Right ventricle myocardium inferior (tissue), 1 donor: ENCODE measurements at regions not wholly inside any gene's neighbourhood (a gene's known extent, or its start where the extent isn't known, plus 50 kb on each side); places are given as distances from the start of the nearest gene placed in this dataset.
"Not testable (repeated sequence)": the region's sequence is repeated elsewhere in the genome, so short reads cannot be mapped to it uniquely, and the experiment has no call there.

Experiments used
- ATAC-seq: fragments of 200-7000 bp; cut with Tn5 transposase; one replicate; pipeline ENCODE4 v1.9.1; 2020; ENCODE audit warnings: mild to moderate bottlenecking, moderate library complexity
- DNase-seq: peaks from one replicate; pipeline ENCODE4 v3.0.0; 2021; ENCODE audit errors: missing footprints
- intact Hi-C: fragments of 100-400 bp; cut with DNase I; formaldehyde crosslinking; loops from one replicate; pipeline ENCODE4 v1.11.0; 2022
- donor health status: DM: no; HTN: yes; CAD: no; lungs with severe emphysema.

DNA sequence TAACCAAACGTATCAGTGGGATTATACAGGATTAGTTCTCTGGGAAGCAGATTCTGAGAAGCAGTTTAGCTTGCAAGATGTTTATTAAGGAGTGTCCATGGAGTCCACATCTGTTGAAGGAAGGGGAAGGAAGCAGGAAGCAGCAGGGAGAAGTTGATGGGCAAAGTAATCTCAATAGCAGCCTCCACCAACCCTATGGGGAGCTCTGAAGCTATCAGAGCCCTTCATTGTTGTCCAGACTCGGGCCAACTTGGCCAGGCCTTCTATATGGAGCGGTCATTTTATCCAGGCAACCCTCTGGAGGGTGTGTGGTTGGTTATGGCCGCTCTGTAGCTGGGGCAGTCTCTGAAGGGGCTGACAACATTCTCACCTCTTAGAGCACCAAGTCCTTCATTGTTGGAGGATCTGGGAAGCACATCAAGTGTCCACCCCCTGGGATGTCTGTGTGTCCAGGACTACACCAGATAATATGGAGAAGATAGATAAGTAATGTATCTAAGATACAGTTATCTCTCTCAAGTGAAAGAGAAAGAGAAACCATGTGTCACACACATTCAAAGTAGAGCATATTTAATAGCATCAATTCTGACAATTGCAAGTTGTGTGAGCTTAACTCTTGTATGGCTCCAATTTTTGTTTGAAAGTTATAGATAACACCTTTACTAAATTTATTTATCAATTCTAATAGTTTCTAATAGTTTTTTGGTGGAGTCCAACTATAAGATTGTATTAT lies 101.7 kb upstream of the TRIM77 start:
- DNase-seq (no peak), ATAC-seq (no peak)

DNA sequence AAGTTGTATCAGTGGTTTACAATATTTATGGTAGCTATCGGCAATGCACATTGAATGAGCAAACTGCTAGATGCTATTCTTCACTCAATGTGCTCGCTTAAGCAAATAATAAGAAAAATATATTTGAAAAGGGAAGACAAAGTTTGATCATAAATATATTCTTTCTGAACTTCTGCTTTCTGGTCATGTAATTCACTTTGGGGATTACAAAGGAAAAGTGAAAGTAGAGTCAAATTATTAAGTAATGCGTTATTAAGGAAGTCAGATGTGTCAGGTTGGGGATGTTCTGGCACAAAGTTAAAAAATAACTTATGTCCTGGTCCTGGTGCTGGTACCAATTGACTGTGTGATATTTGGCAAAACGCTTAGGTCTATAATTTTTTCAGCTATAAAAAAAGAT lies 98.0 kb upstream of the TRIM77 start:
- DNase-seq (no peak), ATAC-seq (no peak)
- intact Hi-C loops, result loop anchor here (10.0 kb wide), 1 partner anchor 517 kb away; no protein-coding TSS in a partner anchor

More for the DNA sequence above, 101.7 kb upstream of the TRIM77 start:
- intact Hi-C loops, result no loop called here

DNA sequence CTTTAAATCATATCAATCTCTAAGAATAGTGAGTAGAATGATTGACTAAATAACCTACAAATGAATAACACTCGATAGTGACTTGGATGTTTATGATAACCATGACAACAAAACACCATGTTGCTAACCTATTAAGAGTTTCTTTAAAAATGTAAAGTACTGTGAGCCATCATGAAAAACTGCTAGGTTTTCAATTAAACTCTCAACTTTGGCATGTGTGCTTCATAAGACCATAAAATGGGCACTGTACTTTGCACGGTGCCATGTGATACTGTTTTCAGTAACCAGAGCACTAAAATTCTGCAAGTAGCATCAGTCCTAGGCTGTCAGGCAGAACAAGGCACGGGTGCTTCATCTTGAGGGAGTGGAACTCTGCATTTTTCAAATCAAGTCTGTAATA lies 96.2 kb upstream of the TRIM77 start:
- DNase-seq, result no peak
- ATAC-seq, result no peak
- intact Hi-C loops, result loop anchor here (10.0 kb wide), 1 partner anchor 519 kb away; no protein-coding TSS in a partner anchor

DNA sequence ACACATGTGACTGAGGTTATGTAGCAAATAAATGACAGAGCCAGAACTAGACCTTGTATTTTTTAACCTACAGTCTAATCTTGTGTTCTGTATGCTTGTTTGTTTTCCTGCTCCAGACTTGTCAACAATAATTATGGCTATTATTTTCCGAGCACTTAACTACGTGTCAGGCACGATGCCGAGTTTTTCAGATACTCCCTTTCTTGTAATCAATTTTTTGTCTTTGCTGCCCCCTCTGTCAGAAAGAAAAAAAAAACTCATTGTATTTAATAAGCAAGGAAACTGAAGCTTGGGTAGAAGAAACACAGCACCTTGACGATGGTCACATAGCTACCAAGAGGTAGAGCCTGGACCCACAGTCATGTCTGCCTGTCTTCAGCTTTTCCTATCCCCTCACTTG lies 95.7 kb upstream of the TRIM77 start:
- not testable (repeated sequence) for DNase-seq, ATAC-seq
- intact Hi-C loops, result loop anchor here (10.0 kb wide), 1 partner anchor 520 kb away; no protein-coding TSS in a partner anchor

- intact Hi-C loops, result loop anchor here (10.0 kb wide), 1 partner anchor 521 kb away; no protein-coding TSS in a partner anchor
Observed at GRCh38 chr11:89615642-89616041, 94.5 kb upstream of the TRIM77 start.

GRCh38 chr11:89616161-89616560 lies 93.9 kb upstream of the TRIM77 start:
- not testable (repeated sequence) for ATAC-seq, DNase-seq
- intact Hi-C loops, result loop anchor here (10.0 kb wide), 1 partner anchor 521 kb away; no protein-coding TSS in a partner anchor

More at GRCh38 chr11:89615642-89616041, 94.5 kb upstream of the TRIM77 start:
- DNase-seq, ATAC-seq: not testable (repeated sequence)

- intact Hi-C loops, result loop anchor here (10.0 kb wide), 1 partner anchor 522 kb away; no protein-coding TSS in a partner anchor
- not testable (repeated sequence) for DNase-seq, ATAC-seq
Observed at GRCh38 chr11:89616999-89617602, 93.0 kb upstream of the TRIM77 start.

- ATAC-seq, intact Hi-C loops: not testable (repeated sequence)
Observed at GRCh38 chr11:89620721-89621120, 89.4 kb upstream of the TRIM77 start.

GRCh38 chr11:89625171-89625570 lies 84.9 kb upstream of the TRIM77 start:
- intact Hi-C loops, result no loop called here
- ATAC-seq (no peak), DNase-seq (no peak)

More at GRCh38 chr11:89620721-89621120, 89.4 kb upstream of the TRIM77 start:
- DNase-seq, result not testable (repeated sequence)

DNA sequence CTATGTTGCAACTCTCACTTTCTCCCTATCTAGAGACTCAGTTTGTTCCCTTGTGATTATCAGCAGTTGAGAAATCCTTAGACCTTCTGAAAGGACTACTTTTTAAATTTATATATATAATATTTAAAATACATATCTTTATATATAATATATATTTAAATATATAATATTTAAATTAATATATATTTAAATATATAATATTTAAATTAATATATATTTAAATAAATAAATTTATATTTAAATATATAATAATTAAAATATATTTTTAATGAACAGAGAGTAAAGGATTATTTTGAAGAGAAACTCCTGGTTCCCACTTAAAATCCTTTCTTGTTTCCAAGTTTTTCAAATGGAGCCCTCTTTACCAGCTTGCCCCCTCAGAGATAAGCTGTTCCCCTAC lies 83.7 kb upstream of the TRIM77 start:
- no peak for DNase-seq
- intact Hi-C loops, result no loop called here
- ATAC-seq, result no peak

DNA sequence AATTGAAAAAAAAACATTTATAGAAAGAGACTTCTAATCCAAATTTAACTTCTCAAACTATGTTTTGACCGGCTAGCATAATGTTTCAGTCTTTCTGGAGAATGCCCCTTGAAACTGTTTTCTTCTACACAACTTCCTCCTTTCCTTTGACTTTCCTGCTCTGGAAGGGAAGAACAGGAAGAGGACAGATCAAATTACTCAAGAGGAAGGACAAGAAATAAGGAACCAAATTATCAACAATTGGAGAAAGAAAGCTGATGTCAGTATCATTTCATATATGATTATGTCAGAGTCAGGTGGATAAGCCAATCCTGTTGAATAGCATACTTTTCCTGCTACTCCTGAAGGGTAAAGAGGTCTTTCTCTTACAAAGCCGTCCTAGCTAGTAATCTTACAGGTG lies 83.2 kb upstream of the TRIM77 start:
- intact Hi-C loops, DNase-seq, ATAC-seq: not testable (repeated sequence)

DNA sequence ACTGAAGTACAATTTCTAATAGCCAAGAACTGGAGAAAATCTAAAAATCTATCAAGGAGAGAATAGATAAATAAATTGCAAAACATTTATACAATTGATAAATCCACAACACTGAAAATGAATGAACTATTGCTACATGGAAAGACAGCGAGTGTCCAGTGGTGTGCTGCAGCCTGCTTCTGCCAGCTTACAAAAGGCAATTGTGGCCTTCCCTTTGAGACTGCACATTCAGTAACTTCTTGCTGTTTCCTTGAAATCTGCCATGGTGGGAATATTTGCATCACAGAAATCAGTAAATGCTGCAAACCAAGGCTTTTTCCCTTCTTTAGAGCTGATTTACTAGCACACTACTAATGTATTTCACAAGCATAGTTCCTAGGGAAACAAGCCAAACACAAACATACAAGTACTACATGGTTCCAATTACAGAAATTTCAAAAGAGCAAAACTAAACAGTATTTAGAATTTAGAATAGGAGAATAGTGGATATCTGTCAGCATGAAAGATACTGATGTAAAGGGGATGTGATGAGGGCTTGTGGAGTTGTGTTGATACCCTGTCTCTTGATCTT lies 76.9 kb upstream of the TRIM77 start:
- intact Hi-C loops, result no loop called here
- ATAC-seq, result no peak
- DNase-seq, result no peak

GRCh38 chr11:89640777-89641176 lies 69.3 kb upstream of the TRIM77 start:
- ATAC-seq, DNase-seq, intact Hi-C loops: not testable (repeated sequence)

DNA sequence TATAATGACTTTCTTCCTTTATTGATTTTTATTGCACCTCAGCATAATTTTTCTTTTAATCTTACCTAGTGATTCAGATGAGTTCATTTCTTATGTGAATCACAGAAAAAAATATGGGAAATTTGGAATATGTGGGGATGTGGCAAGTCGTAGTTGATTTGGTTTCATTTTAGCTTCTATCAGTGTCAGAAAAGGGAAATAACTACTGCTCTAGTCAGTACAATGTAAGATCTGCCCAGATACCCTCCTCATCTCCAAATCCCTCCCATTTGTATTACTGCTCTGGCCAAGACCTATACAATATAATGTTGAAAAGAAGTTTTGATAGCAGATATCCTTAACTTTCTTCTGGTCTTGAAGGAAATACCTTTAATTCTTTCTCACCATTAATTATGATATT lies 61.9 kb upstream of the TRIM77 start:
- intact Hi-C loops, DNase-seq, ATAC-seq: not testable (repeated sequence)

GRCh38 chr11:89648996-89649395 lies 61.1 kb upstream of the TRIM77 start:
- intact Hi-C loops, ATAC-seq, DNase-seq: not testable (repeated sequence)

- DNase-seq, ATAC-seq, intact Hi-C loops: not testable (repeated sequence)
Observed at GRCh38 chr11:89654669-89655068, 55.4 kb upstream of the TRIM77 start.

- DNase-seq, intact Hi-C loops, ATAC-seq: not testable (repeated sequence)
Observed at GRCh38 chr11:89658767-89659166, 51.3 kb upstream of the TRIM77 start.

DNA sequence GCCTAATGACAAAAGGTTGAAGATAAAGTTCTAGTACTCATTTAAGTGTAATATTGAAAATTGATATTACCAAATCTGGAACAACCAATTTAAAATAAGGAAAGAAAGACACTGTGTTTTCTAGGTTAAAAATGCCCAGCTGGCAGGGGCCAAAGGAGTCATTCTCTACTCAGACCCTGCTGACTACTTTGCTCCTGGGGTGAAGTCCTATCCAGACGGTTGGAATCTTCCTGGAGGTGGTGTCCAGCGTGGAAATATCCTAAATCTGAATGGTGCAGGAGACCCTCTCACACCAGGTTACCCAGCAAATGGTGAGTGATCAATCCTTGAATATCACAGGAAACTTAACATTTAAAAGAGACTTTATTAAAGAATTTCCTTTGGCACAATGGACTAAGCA lies 50.7 kb upstream of the TRIM77 start:
- ATAC-seq, DNase-seq, intact Hi-C loops: not testable (repeated sequence)

GRCh38 chr11:89660234-89660633 lies 49.9 kb upstream of the TRIM77 start:
- intact Hi-C loops, result no loop called here
- no peak for ATAC-seq
- no peak for DNase-seq
